H1 (cell line): ENCODE measurements at regions not wholly inside any gene's neighbourhood (a gene's known extent, or its start where the extent isn't known, plus 50 kb on each side); places are given as distances from the start of the nearest gene placed in this dataset.

Experiments
- CTCF ChIA-PET: fragments of 300-600 bp; sonication (Branson Sonifier 250); formaldehyde crosslinking; loops from one replicate; lab custom pipeline; 2021; ENCODE audit not compliant: partially characterized antibody; lab: Charles Lee
- POLR2A ChIA-PET: fragments of 300-600 bp; sonication (Branson Sonifier 250); formaldehyde crosslinking; loops from one replicate; lab custom pipeline; 2021; ENCODE audit warnings: inconsistent platforms; ENCODE audit not compliant: partially characterized antibody; lab: Charles Lee
- DNase-seq, 2 experiments: peaks; one replicate each; pipeline versions ENCODE4 v3.0.0 to v3.0.0-alpha.2; 2010 to 2022; ENCODE audit warnings: low spot score in 2 of 2, low read depth in 1 of 2, mixed read lengths in 1 of 2
- FAIRE-seq: peaks from 2 replicates; lab custom pipeline; 2011; peaks lifted over from hg19 to GRCh38; lab: Jason Lieb, UNC
- H2AFZ ChIP-seq: 2 replicates; pipeline ENCODE4 v1.8.1; 2012; ENCODE audit warnings: low read length, inconsistent platforms
- H2AK5ac ChIP-seq: 2 replicates; pipeline ENCODE4 v1.6.1; 2013; ENCODE audit warnings: low read depth, low read length
- H2BK120ac ChIP-seq: replicated peaks from 2 replicates; pipeline ENCODE3; 2013; ENCODE audit warnings: low read depth, low read length, inconsistent platforms
- H2BK12ac ChIP-seq: 2 replicates; pipeline ENCODE4 v1.6.1; 2013; ENCODE audit warnings: low read depth, low read length
- H2BK15ac ChIP-seq: 2 replicates; pipeline ENCODE4 v1.6.1; 2013; ENCODE audit warnings: low read length
- H2BK20ac ChIP-seq: 2 replicates; pipeline ENCODE4 v1.6.1; 2013; ENCODE audit warnings: low read length
- H2BK5ac ChIP-seq: 2 replicates; pipeline ENCODE4 v1.6.1; 2013; ENCODE audit warnings: low read depth, low read length
- H3K14ac ChIP-seq: 2 replicates; pipeline ENCODE4 v1.6.1; 2013; ENCODE audit warnings: inconsistent platforms; ENCODE audit not compliant: insufficient read length
- H3K18ac ChIP-seq: 2 replicates; pipeline ENCODE4 v1.6.1; 2013; ENCODE audit warnings: low read length; ENCODE audit errors: extremely low read depth
- H3K23ac ChIP-seq: 2 replicates; pipeline ENCODE4 v1.6.1; 2013; ENCODE audit warnings: inconsistent platforms; ENCODE audit not compliant: insufficient read length
- H3K23me2 ChIP-seq: 2 replicates; pipeline ENCODE4 v1.6.1; 2013; ENCODE audit warnings: low read depth, low read length
- H3K27ac ChIP-seq: 2 replicates; pipeline ENCODE4 v1.6.1; 2011; ENCODE audit warnings: low read depth, low read length, inconsistent platforms
- H3K27me3 ChIP-seq, 4 experiments: replicated peaks in 1 of 4; 1 replicate in 1 of 4; 2 replicates in 3 of 4; pipeline versions ENCODE4 v1.6.1 to v1.8.1; 2011 to 2013; ENCODE audit warnings: low read length in 3 of 4, mild to moderate bottlenecking in 3 of 4, inconsistent platforms in 2 of 4, mixed read lengths in 2 of 4, moderate library complexity in 1 of 4; ENCODE audit not compliant: control insufficient read depth in 3 of 4, insufficient read depth in 3 of 4; ENCODE audit errors: extremely low read depth in 1 of 4
- H3K36me3 ChIP-seq, 4 experiments: 2 replicates each; pipeline versions ENCODE4 v1.6.1 to v1.8.1; 2011 to 2013; ENCODE audit warnings: mild to moderate bottlenecking in 4 of 4, low read length in 3 of 4, moderate library complexity in 2 of 4, control low read depth in 1 of 4, inconsistent platforms in 1 of 4; ENCODE audit not compliant: insufficient read depth in 4 of 4, control insufficient read depth in 2 of 4
- H3K4ac ChIP-seq: replicated peaks from 2 replicates; pipeline ENCODE3; 2013; ENCODE audit warnings: low read length, low read depth, mixed read lengths, inconsistent platforms; ENCODE audit not compliant: insufficient read length
- H3K4me1 ChIP-seq, 4 experiments: replicated peaks in 1 of 4; 1 replicate in 1 of 4; 2 replicates in 3 of 4; pipeline versions ENCODE4 v1.6.1 to v1.8.1; 2011 to 2013; ENCODE audit warnings: low read length in 3 of 4, inconsistent platforms in 2 of 4, mixed read lengths in 1 of 4; ENCODE audit not compliant: insufficient read depth in 4 of 4, control insufficient read depth in 3 of 4
- H3K4me2 ChIP-seq, 2 experiments: 2 replicates each; pipeline versions ENCODE4 v1.6.1 to v1.8.1; 2011 to 2013; ENCODE audit warnings: low read depth in 2 of 2, low read length in 2 of 2, control low read depth in 1 of 2, inconsistent platforms in 1 of 2, mild to moderate bottlenecking in 1 of 2; ENCODE audit not compliant: insufficient read depth in 1 of 2
- H3K4me3 ChIP-seq, 4 experiments: fragments of 200-600, 300-600 bp in 1 of 4; sonication (generic), shearing (Covaris generic), sonication (Bioruptor Twin) in 1 of 4; 2 replicates each; pipeline versions ENCODE4 v1.5.1 to v1.8.1; 2011 to 2016; ENCODE audit warnings: low read length in 4 of 4, low read depth in 3 of 4, control low read depth in 2 of 4, inconsistent platforms in 2 of 4, mild to moderate bottlenecking in 2 of 4, mixed read lengths in 1 of 4, moderate library complexity in 1 of 4; ENCODE audit not compliant: insufficient read depth in 2 of 4; ENCODE audit errors: extremely low read depth in 1 of 4
- H3K56ac ChIP-seq: replicated peaks from 2 replicates; pipeline ENCODE3; 2013; ENCODE audit warnings: low read depth, mild to moderate bottlenecking, mixed read lengths, low read length, inconsistent platforms; ENCODE audit not compliant: insufficient read length
- H3K79me1 ChIP-seq: 2 replicates; pipeline ENCODE4 v1.6.1; 2013; ENCODE audit warnings: low read depth, low read length, control low read depth
- H3K79me2 ChIP-seq, 2 experiments: 2 replicates each; pipeline versions ENCODE4 v1.6.1 to v1.8.1; 2012 to 2013; ENCODE audit warnings: low read length in 2 of 2, mild to moderate bottlenecking in 2 of 2, inconsistent platforms in 1 of 2; ENCODE audit not compliant: insufficient read depth in 2 of 2, control insufficient read depth in 1 of 2
- H3K9ac ChIP-seq, 4 experiments: replicated peaks in 1 of 4; 1 replicate in 1 of 4; 2 replicates in 3 of 4; pipeline versions ENCODE4 v1.6.1 to v1.8.1; 2011 to 2013; ENCODE audit warnings: low read depth in 3 of 4, low read length in 3 of 4, control low read depth in 2 of 4, mild to moderate bottlenecking in 2 of 4, moderate library complexity in 2 of 4, inconsistent platforms in 1 of 4; ENCODE audit errors: extremely low read depth in 1 of 4
- H3K9me3 ChIP-seq, 2 experiments: 2 replicates each; pipeline versions ENCODE4 v1.6.1 to v1.8.1; 2012 to 2013; ENCODE audit warnings: mild to moderate bottlenecking in 2 of 2, moderate library complexity in 2 of 2, control low read depth in 1 of 2, inconsistent platforms in 1 of 2, low read depth in 1 of 2, low read length in 1 of 2, mixed read lengths in 1 of 2; ENCODE audit not compliant: insufficient read depth in 2 of 2
- H4K20me1 ChIP-seq, 2 experiments: replicated peaks in 1 of 2; 2 replicates each; pipeline versions ENCODE3 to v1.8.1; 2011 to 2013; ENCODE audit warnings: inconsistent platforms in 2 of 2, low read length in 2 of 2, mild to moderate bottlenecking in 1 of 2; ENCODE audit not compliant: insufficient read depth in 2 of 2, control insufficient read depth in 1 of 2
- H4K5ac ChIP-seq: 2 replicates; pipeline ENCODE4 v1.6.1; 2013; ENCODE audit warnings: low read length, low read depth, mixed read lengths, inconsistent platforms; ENCODE audit not compliant: insufficient read length
- H4K8ac ChIP-seq: 2 replicates; pipeline ENCODE4 v1.8.0; 2013; ENCODE audit warnings: mild to moderate bottlenecking, moderate library complexity, low read length, inconsistent platforms; ENCODE audit not compliant: insufficient read depth; ENCODE audit errors: extremely low read depth
- H4K91ac ChIP-seq: replicated peaks from 2 replicates; pipeline ENCODE3; 2013; ENCODE audit warnings: low read length, mixed read lengths, inconsistent platforms; ENCODE audit not compliant: insufficient read length
- ASH2L ChIP-seq: fragments of 200-600, 300-600 bp; sonication (generic); IDR thresholded peaks from one replicate; pipeline ENCODE4 v1.7.1; 2017; ENCODE audit warnings: low read length
- CREB1 ChIP-seq: IDR thresholded peaks from 2 replicates; pipeline ENCODE4 v1.6.1; 2012; ENCODE audit warnings: inconsistent platforms
- HDAC2 ChIP-seq, 2 experiments: fragments of 300-600 bp in 1 of 2; sonication (generic) in 1 of 2; IDR thresholded peaks; 2 replicates each; pipeline ENCODE4 v1.6.1; 2011 to 2012; ENCODE audit warnings: low read depth in 2 of 2, low read length in 2 of 2, mild to moderate bottlenecking in 2 of 2, moderate library complexity in 2 of 2, borderline replicate concordance in 1 of 2, inconsistent platforms in 1 of 2
- JUND ChIP-seq: IDR thresholded peaks from 2 replicates; pipeline ENCODE4 v1.6.1; 2011; ENCODE audit warnings: mild to moderate bottlenecking, improper control_type of control experiment, low read length
- NANOG ChIP-seq: IDR thresholded peaks from 2 replicates; pipeline ENCODE4 v1.6.1; 2011; ENCODE audit warnings: low read length, low read depth, mild to moderate bottlenecking, inconsistent platforms; ENCODE audit not compliant: insufficient read depth, poor library complexity, severe bottlenecking
- PHF8 ChIP-seq: fragments of 200-600 bp; sonication (generic); conservative IDR thresholded peaks from 2 replicates; pipeline ENCODE4 v1.7.1; 2012; ENCODE audit warnings: low read depth, mild to moderate bottlenecking, inconsistent platforms, low read length, moderate library complexity
- POLR2A ChIP-seq, 2 experiments: IDR thresholded peaks; 1 replicate in 1 of 2; 2 replicates in 1 of 2; pipeline ENCODE4 v1.6.1; 2011; ENCODE audit warnings: low read depth in 2 of 2, low read length in 2 of 2, mild to moderate bottlenecking in 2 of 2; ENCODE audit errors: control extremely low read depth in 1 of 2
- RBBP5 ChIP-seq: IDR thresholded peaks from 2 replicates; pipeline ENCODE4 v1.7.1; 2012; ENCODE audit warnings: low read depth, mild to moderate bottlenecking, inconsistent platforms, low read length, moderate library complexity, borderline replicate concordance
- RNF2 ChIP-seq: fragments of 200-900, 300-1000 bp; sonication (generic); IDR thresholded peaks from 2 replicates; pipeline ENCODE4 v1.7.1; 2016; ENCODE audit warnings: borderline replicate concordance, low read depth, mild to moderate bottlenecking, antibody characterized with exemption, low read length; ENCODE audit not compliant: poor library complexity, severe bottlenecking; ENCODE audit errors: missing control alignments
- SAP30 ChIP-seq: fragments of 300-600 bp; sonication (generic); IDR thresholded peaks from 2 replicates; pipeline ENCODE4 v1.7.1; 2012; ENCODE audit warnings: low read length, moderate library complexity, mild to moderate bottlenecking, inconsistent platforms; ENCODE audit not compliant: insufficient read depth, insufficient replicate concordance
- SIX5 ChIP-seq: IDR thresholded peaks from 2 replicates; pipeline ENCODE4 v1.6.1; 2011; ENCODE audit warnings: mild to moderate bottlenecking, low read depth, low read length
- TAF7 ChIP-seq: optimal IDR thresholded peaks from 2 replicates; pipeline ENCODE3; 2011; ENCODE audit warnings: low read depth, mild to moderate bottlenecking, inconsistent platforms, low read length, moderate library complexity, borderline replicate concordance
- TBP ChIP-seq: IDR thresholded peaks from 2 replicates; pipeline ENCODE4 v1.6.1; 2011; ENCODE audit warnings: low read depth, low read length, improper control_type of control experiment
- TCF12 ChIP-seq: IDR thresholded peaks from 2 replicates; pipeline ENCODE4 v1.6.1; 2011; ENCODE audit warnings: low read depth, mild to moderate bottlenecking, low read length
- TF ChIP-seq, protein P1 (sequence below): IDR thresholded peaks from 2 replicates; pipeline ENCODE4 v1.6.1; 2011; ENCODE audit warnings: low read length, improper control_type of control experiment

DNA sequence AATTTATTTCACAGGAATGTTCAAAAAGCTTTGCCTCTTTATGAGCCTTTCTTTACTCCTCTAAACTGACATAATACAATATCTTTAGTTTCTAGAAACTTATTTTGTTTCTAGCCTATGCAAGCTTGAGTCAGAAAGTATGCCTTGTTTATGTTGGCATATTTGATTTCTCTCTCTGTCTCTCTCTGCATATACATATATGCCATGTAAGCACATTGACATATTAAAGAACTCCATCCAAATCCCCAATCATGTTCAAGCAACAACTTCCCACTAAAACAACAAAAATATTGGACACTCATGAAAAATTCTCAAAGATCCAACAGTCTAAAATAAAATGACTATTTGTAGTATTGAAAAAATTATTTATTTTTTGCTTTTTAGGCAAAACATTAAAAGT is 1651.2 kb upstream of the ACVR2A start:
- Histone ChIP-seq H4K20me1 (no peaks in the 10 kb centered on the region), H3K18ac (no peak overlapping the region), H3K79me2 (no peaks in the 10 kb centered on the region), H2AK5ac (no peak overlapping the region), H3K9me3 (no peaks in the 10 kb centered on the region), H2BK15ac (no peak overlapping the region), H3K4me1 (no peaks in the 10 kb centered on the region), H3K23ac (no peak overlapping the region), H3K27ac (no peak overlapping the region), H3K56ac (no peak overlapping the region), H3K4ac (no peak overlapping the region), H3K36me3 (no peaks in the 10 kb centered on the region), H3K4me3 (no peak overlapping the region), H2BK12ac (no peak overlapping the region), H3K23me2 (no peaks in the 10 kb centered on the region), H3K79me1 (no peaks in the 10 kb centered on the region), H2BK5ac (no peak overlapping the region), H2BK120ac (no peak overlapping the region), H4K5ac (no peak overlapping the region), H3K14ac (no peak overlapping the region), H4K8ac (no peak overlapping the region), H2BK20ac (no peak overlapping the region), H3K4me2 (no peak overlapping the region), H2AFZ (no peak overlapping the region), H3K9ac (no peak overlapping the region), H4K91ac (no peak overlapping the region), H3K27me3 (no peaks in the 10 kb centered on the region)
- TF ChIP-seq TCF12, result no peak
- TF ChIP-seq, protein P1, sequence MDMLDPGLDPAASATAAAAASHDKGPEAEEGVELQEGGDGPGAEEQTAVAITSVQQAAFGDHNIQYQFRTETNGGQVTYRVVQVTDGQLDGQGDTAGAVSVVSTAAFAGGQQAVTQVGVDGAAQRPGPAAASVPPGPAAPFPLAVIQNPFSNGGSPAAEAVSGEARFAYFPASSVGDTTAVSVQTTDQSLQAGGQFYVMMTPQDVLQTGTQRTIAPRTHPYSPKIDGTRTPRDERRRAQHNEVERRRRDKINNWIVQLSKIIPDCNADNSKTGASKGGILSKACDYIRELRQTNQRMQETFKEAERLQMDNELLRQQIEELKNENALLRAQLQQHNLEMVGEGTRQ, result no peak
- no peak for TF ChIP-seq TBP
- no peak for TF ChIP-seq ASH2L
- TF ChIP-seq SAP30, result no peak
- TF ChIP-seq SIX5, result no peak
- no peak for TF ChIP-seq HDAC2 (IDR thresholded peaks at IDR 0.05; ENCODE audit: borderline replicate concordance in 1 of 2, low read depth in 2 of 2, low read length in 2 of 2)
- no peak for TF ChIP-seq NANOG
- no peak for TF ChIP-seq TAF7
- no peak for TF ChIP-seq CREB1
- no peak for TF ChIP-seq RNF2
- no peak for TF ChIP-seq RBBP5
- TF ChIP-seq PHF8, result no peak
- no peak for TF ChIP-seq JUND
- no peak for TF ChIP-seq POLR2A (IDR thresholded peaks at IDR 0.05; ENCODE audit: control extremely low read depth in 1 of 2, low read depth in 2 of 2, low read length in 2 of 2)
- CTCF ChIA-PET, result no interaction called here
- DNase-seq, result no peak
- no peak for FAIRE-seq
- POLR2A ChIA-PET, result no interaction called here
